Inferior parietal cortex (tissue), 1 donor: ENCODE measurements at regions not wholly inside any gene's neighbourhood (a gene's known extent, or its start where the extent isn't known, plus 50 kb on each side); places are given as distances from the start of the nearest gene placed in this dataset.
"Not testable (repeated sequence)": the region's sequence is repeated elsewhere in the genome, so short reads cannot be mapped to it uniquely, and the experiment has no call there.

Experiments
- DNase-seq: peaks from one replicate; pipeline ENCODE4 v3.0.0-alpha.2; 2016; ENCODE audit errors: extremely low spot score

DNA sequence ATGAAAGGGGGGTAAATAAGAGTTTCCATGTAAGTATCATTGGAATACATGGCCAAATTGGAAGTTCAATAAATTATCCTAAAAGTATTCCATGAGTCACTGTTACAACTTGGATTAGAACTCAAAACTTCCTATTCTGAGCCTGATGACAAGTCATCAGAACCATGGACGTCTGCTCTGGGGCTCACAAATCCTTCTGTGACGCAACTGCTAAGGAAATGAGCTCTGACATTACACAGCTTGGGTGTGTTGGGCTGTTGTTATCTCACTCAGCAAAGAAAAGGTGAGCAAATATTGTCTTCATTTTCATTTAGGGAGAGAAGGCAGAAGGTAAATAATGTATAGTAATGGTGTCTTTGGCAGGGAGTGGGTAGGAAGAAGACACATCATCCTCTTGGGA is 214.8 kb upstream of the ADO start:
- no peak for DNase-seq

DNA sequence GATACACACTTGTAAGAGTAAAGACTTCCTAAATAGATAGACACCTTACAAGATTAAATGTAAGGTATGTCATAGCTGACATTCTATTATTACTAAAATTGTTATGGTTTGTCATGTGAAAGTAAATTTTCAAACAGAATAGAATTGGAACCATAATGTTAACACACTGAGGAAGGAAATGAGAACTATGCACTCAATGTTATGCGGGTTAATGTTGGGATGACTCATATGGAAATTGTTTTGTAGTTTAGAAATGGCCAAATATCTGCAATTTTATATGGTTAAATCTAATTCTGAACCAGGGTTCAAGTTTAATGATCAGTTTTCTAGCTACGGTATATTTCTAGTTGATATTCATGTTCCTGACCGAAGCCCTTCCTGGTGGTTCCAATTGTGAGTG is 214.2 kb upstream of the ADO start:
- no peak for DNase-seq

DNA sequence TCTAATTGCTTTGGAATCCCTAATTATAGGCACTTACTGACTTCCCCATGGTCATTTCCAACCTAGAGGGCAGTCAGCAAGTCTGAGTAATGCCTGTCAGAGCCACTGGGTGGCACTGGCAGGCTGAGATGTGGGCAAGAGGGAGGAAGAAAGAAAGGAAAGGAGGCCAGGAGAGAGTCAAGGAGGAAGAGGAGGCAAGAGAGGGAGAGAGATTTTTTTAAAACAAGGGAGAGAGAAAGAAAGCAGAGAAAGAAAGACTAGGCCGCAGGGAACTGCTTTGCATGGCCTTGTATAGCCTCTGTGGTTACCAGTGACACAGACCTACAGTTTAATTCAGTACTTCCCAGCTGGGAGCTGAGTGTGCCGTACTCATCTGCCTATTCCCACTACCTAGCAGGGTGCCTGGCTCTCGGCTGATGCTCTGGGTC is 210.4 kb upstream of the ADO start:
- peak; percentile 80 for DNase-seq

- no peak for DNase-seq
Measured at GRCh38 chr10:62597226-62597625, 207.3 kb upstream of the ADO start.

DNA sequence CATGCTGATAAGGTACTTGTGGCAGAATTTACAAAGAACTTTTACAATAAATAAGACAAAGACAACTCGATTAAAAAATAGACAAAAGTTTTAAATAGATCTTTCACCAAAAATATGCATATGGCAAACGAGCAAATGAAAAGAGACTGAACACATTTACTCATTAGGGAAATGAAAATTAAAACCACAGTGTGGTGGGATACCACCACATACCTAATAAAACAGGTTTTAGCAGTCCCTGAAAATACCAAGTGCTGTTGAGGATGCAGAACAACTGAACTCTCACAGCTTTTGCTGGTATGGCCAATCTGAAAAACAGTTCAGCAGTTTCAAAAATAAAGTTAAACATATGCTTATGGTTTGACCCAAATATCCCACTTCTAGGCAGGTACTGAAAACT is 205.4 kb upstream of the ADO start:
- DNase-seq = no peak

GRCh38 chr10:62606551-62606950 is 198.0 kb upstream of the ADO start:
- DNase-seq = not testable (repeated sequence)

DNA sequence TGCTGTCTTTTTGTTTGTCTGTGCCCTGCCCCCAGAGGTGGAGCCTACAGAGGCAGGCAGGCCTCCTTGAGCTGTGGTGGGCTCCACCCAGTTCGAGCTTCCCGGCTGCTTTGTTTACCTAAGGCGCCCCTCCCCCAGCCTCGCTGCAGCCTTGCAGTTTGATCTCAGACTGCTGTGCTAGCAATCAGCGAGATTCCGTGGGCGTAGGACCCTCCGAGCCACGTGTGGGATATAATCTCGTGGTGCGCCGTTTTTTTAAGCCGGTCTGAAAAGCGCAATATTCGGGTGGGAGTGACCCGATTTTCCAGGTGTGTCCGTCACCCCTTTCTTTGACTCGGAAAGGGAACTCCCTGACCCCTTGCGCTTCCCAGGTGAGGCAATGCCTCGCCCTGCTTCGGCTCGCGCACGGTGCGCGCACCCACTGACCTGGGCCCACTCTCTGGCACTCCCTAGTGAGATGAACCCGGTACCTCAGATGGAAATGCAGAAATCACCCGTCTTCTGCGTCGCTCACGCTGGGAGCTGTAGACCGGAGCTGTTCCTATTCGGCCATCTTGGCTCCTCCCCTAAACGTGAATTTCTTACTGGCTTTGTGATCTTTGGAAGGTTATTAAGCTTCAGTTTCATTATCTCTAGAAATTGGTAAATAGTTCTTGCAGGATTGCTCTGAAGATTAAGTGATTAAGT is 196.2 kb upstream of the ADO start:
- not testable (repeated sequence) for DNase-seq

DNA sequence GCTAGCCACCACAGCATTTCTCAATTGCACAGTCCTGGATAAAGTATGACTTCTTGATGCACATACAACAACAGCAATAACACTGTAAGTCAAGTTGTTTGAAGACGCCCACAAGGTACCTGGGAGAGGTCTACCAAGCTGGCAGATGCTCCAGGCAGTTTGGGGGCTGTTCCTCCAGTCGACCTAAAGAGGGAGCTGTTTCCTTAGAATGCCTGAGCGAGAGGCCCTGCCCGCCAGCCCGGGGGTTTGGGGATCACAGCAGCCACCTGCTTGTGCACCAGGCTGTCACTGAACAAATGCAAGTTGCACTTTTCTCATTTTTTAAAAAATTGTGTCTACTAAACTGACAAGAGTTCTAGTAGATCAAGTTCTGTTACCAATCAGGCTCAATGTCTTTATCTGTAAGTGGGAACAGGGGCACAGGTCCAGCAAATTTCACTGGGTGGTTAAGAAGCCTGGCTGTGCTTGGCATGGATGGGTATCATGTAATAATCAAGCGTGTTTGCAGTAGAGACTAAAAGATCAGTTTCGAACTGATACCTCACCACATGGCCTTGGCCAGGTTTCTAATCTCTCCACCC is 193.8 kb upstream of the ADO start:
- DNase-seq = peak; percentile 49

- no peak for DNase-seq
Measured at GRCh38 chr10:62613424-62613823, 191.1 kb upstream of the ADO start.

DNA sequence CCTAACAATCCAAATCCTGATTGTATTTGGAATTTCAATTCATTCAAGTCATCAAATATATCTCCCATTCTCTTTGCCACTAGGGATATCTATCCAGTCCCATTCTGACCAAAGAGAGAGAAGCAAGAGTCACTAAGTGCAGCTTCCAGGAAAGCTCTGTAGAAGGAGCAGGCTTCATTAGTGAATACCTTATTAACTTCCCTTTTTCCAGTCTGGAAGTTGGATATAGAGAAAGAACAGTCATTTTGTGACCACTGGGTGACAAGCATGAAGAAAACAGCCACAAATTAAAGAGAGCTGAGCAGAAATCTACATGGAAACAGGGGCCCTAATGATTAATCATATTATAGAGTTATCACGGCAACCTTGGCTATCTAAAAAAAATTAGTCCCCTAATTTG is 190.7 kb upstream of the ADO start:
- no peak for DNase-seq

DNA sequence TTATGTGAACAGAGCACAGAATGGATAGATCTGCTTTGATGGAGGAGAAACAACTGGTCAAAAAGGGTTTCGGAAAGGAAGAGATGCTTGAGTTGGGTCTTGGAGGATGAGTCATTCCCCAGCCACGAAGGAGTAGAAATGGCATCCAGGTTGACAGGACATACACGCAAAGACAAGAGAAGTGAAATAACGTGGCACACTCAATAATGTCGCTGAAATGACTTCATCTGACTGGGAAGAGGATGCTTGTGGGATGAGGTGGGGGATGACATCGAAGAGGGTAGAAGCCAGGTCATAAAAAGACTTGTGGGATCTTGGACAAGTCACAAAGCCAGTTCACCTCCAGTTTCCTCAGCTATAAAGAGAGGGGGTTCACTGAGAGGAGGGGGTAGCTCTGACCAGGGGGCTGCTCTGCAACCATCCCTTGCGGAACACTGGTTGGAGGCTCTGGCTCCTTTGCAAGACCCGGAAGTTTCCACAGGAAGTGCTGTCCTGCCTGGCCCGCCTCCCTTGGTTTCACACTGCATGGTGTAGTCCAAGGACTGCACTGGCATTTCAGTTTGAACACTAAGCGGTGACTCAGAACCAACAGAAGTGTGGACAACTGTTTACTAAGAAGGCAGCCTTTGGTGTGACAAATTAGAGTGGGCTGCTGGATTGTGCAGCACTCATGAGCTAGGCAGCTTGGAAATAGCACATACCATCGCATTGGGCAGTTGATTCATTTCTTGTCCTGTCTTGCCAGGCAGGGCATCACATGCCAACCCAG is 189.9 kb upstream of the ADO start:
- no peak for DNase-seq

GRCh38 chr10:62616885-62617590 is 187.5 kb upstream of the ADO start:
- no peak for DNase-seq

DNA sequence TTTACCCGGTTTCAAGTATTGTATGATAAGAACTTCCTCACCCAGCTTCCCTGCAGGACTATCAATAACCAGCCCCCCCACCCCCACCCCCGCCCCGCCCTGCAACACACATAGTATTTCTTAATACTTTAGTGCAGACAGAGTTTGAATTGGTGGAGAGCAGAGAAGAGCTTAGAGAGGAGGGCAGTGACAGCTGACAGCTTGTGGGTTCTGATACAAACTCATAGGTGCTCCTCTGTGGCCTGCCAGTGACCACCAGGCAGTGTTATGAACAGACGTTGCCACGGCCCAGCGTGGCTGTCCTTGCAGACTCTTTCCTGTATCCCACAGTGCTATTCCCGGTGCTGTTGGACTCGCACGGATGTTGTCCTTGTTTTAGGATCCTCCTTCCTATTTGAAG is 186.9 kb upstream of the ADO start:
- no peak for DNase-seq

GRCh38 chr10:62618054-62618453 is 186.5 kb upstream of the ADO start:
- DNase-seq = no peak

DNA sequence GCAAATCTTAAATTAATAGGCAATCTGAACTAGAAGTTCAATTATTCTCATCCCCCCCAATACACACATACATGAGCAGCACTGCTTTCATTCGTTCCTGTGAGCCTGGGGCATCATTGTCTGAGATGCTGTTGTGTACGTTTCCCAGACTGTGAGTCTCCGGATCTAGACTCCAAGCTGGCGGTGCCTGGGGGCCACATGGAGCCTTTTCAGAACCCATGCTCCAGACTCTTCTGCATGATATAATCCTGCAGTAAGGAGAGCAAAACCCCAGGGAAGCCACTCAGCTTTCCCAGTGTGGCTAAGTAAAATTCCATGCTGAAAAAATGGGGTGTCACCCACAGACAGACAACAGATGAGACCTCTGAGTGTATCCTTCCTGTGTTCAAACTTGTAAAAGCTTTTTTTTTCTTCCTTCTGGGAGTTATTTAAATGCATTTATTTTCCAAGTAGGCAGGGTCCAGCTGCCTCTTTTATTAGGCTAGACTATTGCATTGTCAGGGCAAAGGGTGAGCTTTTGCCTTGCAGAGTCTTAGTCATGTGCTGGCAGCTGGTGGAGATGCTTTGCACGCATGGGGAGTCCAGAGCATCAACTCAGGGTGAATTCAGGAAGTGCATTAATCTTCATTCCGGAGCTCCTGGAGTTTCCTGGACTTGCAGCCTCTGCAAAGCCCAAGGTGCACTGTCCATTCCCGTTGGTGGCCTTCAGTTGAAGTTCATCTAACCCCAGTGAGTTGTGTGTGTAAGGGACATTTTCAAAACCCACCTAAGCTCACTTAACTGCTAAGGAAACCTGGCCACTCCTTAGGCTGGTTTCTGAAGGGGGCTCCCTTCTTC is 185.7 kb upstream of the ADO start:
- DNase-seq = no peak

- DNase-seq = no peak
Measured at GRCh38 chr10:62619413-62619738, 185.1 kb upstream of the ADO start.

- no peak for DNase-seq
Measured at GRCh38 chr10:62620491-62620890, 184.0 kb upstream of the ADO start.

DNA sequence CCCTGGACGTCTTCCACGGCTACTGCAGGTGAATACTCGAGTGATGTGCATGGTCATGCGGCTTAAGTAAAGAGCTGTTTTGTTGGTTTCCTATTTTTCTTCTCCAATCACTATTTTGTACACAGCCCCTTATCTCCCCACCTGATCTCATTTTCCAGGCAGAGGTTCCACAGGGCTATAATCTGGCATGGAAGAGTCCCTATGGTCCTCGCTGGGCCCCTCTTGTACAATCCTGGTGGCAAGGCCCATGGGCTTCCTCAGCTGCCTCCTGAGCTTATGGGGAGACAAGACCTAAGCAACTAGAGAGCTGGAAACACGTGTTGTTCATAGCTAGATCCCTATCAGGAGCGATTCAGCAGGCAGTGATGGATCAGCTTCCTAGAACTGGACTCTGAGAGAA is 181.3 kb upstream of the ADO start:
- no peak for DNase-seq

GRCh38 chr10:62625484-62625883 is 179.0 kb upstream of the ADO start:
- no peak for DNase-seq

DNA sequence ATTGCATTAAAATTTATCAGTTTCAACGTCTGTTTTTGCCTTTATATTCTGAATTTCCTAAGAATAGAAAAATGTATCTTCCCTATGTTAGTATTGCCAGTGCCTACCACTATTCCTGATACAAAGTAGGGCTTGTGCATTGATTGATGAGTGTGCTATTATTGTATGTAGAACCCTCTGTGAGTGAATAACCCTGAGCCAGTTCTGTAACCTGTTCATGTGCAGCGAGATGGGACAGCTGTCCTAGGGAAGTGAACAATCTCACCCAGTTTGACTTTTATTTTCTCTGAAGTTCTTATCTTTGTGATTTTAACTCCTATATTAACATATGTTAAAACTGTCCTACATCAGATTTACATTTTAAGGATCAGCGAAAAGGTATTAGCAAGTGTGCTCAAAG is 178.4 kb upstream of the ADO start:
- no peak for DNase-seq

GRCh38 chr10:62626817-62627216 is 177.7 kb upstream of the ADO start:
- DNase-seq = no peak

DNA sequence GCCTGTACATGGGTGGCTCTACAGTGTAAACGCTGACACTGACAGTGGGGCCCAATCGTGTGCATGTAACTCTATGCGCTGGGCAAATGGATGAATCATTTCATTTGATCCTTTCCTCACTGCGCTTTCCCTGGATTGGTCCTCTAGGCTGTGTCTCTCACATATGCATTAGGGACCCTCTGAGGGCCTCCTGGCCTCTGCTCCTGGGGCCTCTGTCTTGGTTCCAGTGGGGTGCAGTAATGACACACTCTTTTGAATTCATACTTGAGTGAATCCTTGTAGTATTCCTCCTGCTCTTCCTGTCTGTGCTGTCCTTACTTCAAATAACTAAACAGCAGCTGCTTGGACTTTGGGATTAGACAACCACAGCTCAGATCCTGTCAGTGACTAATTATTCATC is 176.5 kb upstream of the ADO start:
- DNase-seq = no peak
